HCT116 (cell line): ENCODE measurements at regions not wholly inside any gene's neighbourhood (a gene's known extent, or its start where the extent isn't known, plus 50 kb on each side); places are given as distances from the start of the nearest gene placed in this dataset.

Experiments used
- ATAC-seq: fragments of 200-7000 bp; cut with Tn5 transposase; 2 replicates; pipeline ENCODE4 v1.9.1; 2020; ENCODE audit warnings: mild to moderate bottlenecking, moderate library complexity
- BruUV-seq: library from RNA; stranded (reverse); fragments of 400-500 nt; replicated peaks from 2 replicates; lab custom pipeline; 2021; lab: Mats Ljungman, UMichigan
- CTCF ChIA-PET: fragments of 300-600 bp; sonication (Branson Sonifier 250); formaldehyde crosslinking; loops from one replicate; lab custom pipeline; 2021; ENCODE audit warnings: antibody characterized with exemption; lab: Charles Lee
- POLR2A ChIA-PET: fragments of 300-600, 350-600 bp; sonication (Branson Sonifier 250); formaldehyde crosslinking; loops from one replicate; lab custom pipeline; 2021; ENCODE audit warnings: antibody characterized with exemption; lab: Charles Lee
- RAD21 ChIA-PET, 2 experiments: fragments of 300-600 bp; sonication (Branson Sonifier 250); formaldehyde crosslinking; loops; one replicate each; lab custom pipeline; 2023; ENCODE audit warnings: low total read pairs in 2 of 2; ENCODE audit not compliant: uncharacterized antibody in 2 of 2, unreplicated experiment in 2 of 2, low non-redundant PET in 1 of 2; lab: Charles Lee
- DNase-seq: peaks from one replicate; pipeline ENCODE4 v3.0.0-alpha.2; 2010; ENCODE audit warnings: low read depth, low spot score
- H2AFZ ChIP-seq: fragments of 200-600 bp; shearing (Covaris generic), sonication (generic); 2 replicates; pipeline ENCODE4 v1.6.1; 2017; ENCODE audit warnings: low read depth, mixed run types, mixed read lengths, antibody characterized with exemption, low read length; ENCODE audit not compliant: poor library complexity, severe bottlenecking
- H3K27ac ChIP-seq: 2 replicates; pipeline ENCODE4 v1.5.1; 2012; ENCODE audit warnings: low read depth, low read length
- H3K27me3 ChIP-seq: fragments of 200-600 bp; sonication (generic); 2 replicates; pipeline ENCODE4 v1.6.1; 2016; ENCODE audit warnings: mixed run types, low read length, mixed read lengths; ENCODE audit not compliant: insufficient read depth
- H3K36me3 ChIP-seq, 2 experiments: fragments of 200-500 bp in 1 of 2; fragments of 200-600 bp in 1 of 2; sonication (Bioruptor generic) in 1 of 2; sonication (generic) in 1 of 2; 2 replicates each; pipeline versions ENCODE4 v1.5.1 to v1.6.1; 2014 to 2016; ENCODE audit warnings: low read length in 2 of 2, inconsistent platforms in 1 of 2, mixed read lengths in 1 of 2, mixed run types in 1 of 2; ENCODE audit not compliant: insufficient read depth in 2 of 2, control insufficient read depth in 1 of 2
- H3K4me1 ChIP-seq, 2 experiments: fragments of 200-600 bp in 1 of 2; sonication (generic) in 1 of 2; 2 replicates each; pipeline versions ENCODE4 v1.5.1 to v1.6.1; 2012 to 2017; ENCODE audit warnings: low read length in 2 of 2, inconsistent platforms in 1 of 2, mild to moderate bottlenecking in 1 of 2, mixed read lengths in 1 of 2, mixed run types in 1 of 2, moderate library complexity in 1 of 2; ENCODE audit not compliant: insufficient read depth in 2 of 2, control insufficient read depth in 1 of 2
- H3K4me2 ChIP-seq: fragments of 200-600 bp; sonication (generic); 2 replicates; pipeline ENCODE4 v1.6.1; 2017; ENCODE audit warnings: mixed run types, low read length, mixed read lengths
- H3K4me3 ChIP-seq, 2 experiments: fragments of 200-600 bp in 1 of 2; sonication (generic) in 1 of 2; replicated peaks in 1 of 2; 2 replicates each; pipeline ENCODE4 v1.5.1; 2011 to 2016; ENCODE audit warnings: low read length in 2 of 2, control low read depth in 1 of 2, low read depth in 1 of 2, mild to moderate bottlenecking in 1 of 2, mixed read lengths in 1 of 2, mixed run types in 1 of 2
- H3K79me2 ChIP-seq: fragments of 200-600 bp; sonication (generic); 2 replicates; pipeline ENCODE4 v1.6.1; 2017; ENCODE audit warnings: mild to moderate bottlenecking, mixed run types, low read length, moderate library complexity, mixed read lengths; ENCODE audit not compliant: insufficient read depth
- H3K9ac ChIP-seq: fragments of 200-600 bp; sonication (generic); 2 replicates; pipeline ENCODE4 v1.6.1; 2016; ENCODE audit warnings: low read length, mixed read lengths
- H3K9me2 ChIP-seq: fragments of 200-600 bp; sonication (generic), shearing (Covaris generic); 2 replicates; pipeline ENCODE4 v1.6.1; 2017; ENCODE audit warnings: mixed run types, mild to moderate bottlenecking, moderate library complexity; ENCODE audit not compliant: insufficient read depth
- H3K9me3 ChIP-seq, 2 experiments: fragments of 200-500 bp in 1 of 2; fragments of 200-600 bp in 1 of 2; sonication (Bioruptor generic) in 1 of 2; sonication (generic) in 1 of 2; 2 replicates each; pipeline ENCODE4 v1.6.1; 2014 to 2017; ENCODE audit warnings: low read length in 2 of 2, mixed read lengths in 2 of 2, inconsistent platforms in 1 of 2, low read depth in 1 of 2, mild to moderate bottlenecking in 1 of 2, mixed run types in 1 of 2, moderate library complexity in 1 of 2; ENCODE audit not compliant: control insufficient read depth in 1 of 2, insufficient read depth in 1 of 2
- H4K20me1 ChIP-seq: fragments of 200-600 bp; sonication (generic), shearing (Covaris generic); 2 replicates; pipeline ENCODE4 v1.6.1; 2017; ENCODE audit warnings: mixed run types, mild to moderate bottlenecking, moderate library complexity; ENCODE audit not compliant: insufficient read depth
- CTCF ChIP-seq, 3 experiments: fragments of 200-600 bp in 1 of 3; sonication (generic) in 1 of 3; IDR thresholded peaks in 2 of 3; conservative IDR thresholded peaks in 1 of 3; 2 replicates each; pipeline ENCODE4 v1.5.1; 2012 to 2017; ENCODE audit warnings: low read depth in 2 of 3, low read length in 2 of 3, antibody characterized with exemption in 1 of 3, borderline replicate concordance in 1 of 3, control low read depth in 1 of 3, mild to moderate bottlenecking in 1 of 3, mixed read lengths in 1 of 3, mixed run types in 1 of 3, moderate library complexity in 1 of 3; ENCODE audit not compliant: insufficient read depth in 1 of 3
- EZH2 ChIP-seq: fragments of 200-600 bp; sonication (generic); IDR thresholded peaks from 2 replicates; pipeline ENCODE4 v1.6.1; 2017; ENCODE audit warnings: antibody characterized with exemption, mixed run types
- MAX ChIP-seq: IDR thresholded peaks from 2 replicates; pipeline ENCODE4 v1.6.1; 2012
- RAD21 ChIP-seq: IDR thresholded peaks from 2 replicates; pipeline ENCODE4 v1.6.1; 2012; ENCODE audit warnings: low read depth, mild to moderate bottlenecking
- SIN3A ChIP-seq: IDR thresholded peaks from 2 replicates; pipeline ENCODE4 v1.6.1; 2012; ENCODE audit warnings: low read depth
- SP1 ChIP-seq: IDR thresholded peaks from 2 replicates; pipeline ENCODE4 v1.6.1; 2012; ENCODE audit warnings: low read depth
- SRF ChIP-seq: IDR thresholded peaks from 2 replicates; pipeline ENCODE4 v1.6.1; 2012; ENCODE audit warnings: low read depth
- YY1 ChIP-seq: IDR thresholded peaks from 2 replicates; pipeline ENCODE4 v1.6.1; 2011; ENCODE audit warnings: low read length, low read depth, moderate library complexity, mild to moderate bottlenecking; ENCODE audit not compliant: insufficient replicate concordance; ENCODE audit errors: extremely low read depth
- ZBTB33 ChIP-seq: IDR thresholded peaks from 2 replicates; pipeline ENCODE4 v1.6.1; 2011; ENCODE audit warnings: mild to moderate bottlenecking, low read length, moderate library complexity; ENCODE audit not compliant: insufficient replicate concordance; ENCODE audit errors: extremely low read depth
- ZFX ChIP-seq: fragments of 450-650 bp; IDR thresholded peaks from 2 replicates; pipeline ENCODE4 v1.6.1; 2017
- intact Hi-C: fragments of 100-400 bp; cut with micrococcal nuclease; formaldehyde crosslinking; loops from 2 replicates; pipeline ENCODE4 v1.10.0; 2022

- Histone ChIP-seq H3K4me3 (no peak overlapping the region), H3K4me2 (no peak overlapping the region), H3K27me3 (no peaks in the 10 kb centered on the region; the same call in 1 of the 2 replicates), H3K79me2 (no peaks in the 10 kb centered on the region), H3K4me1 (no peaks in the 10 kb centered on the region), H3K36me3 (no peaks in the 10 kb centered on the region), H3K9ac (no peak overlapping the region), H4K20me1 (no peaks in the 10 kb centered on the region), H3K27ac (no peak overlapping the region), H3K9me3 (no peaks in the 10 kb centered on the region), H2AFZ (no peak overlapping the region), H3K9me2 (no peaks in the 10 kb centered on the region)
- DNase-seq: no peak
- TF ChIP-seq ZFX (no peak), ZBTB33 (no peak), YY1 (no peak), RAD21 (no peak), SP1 (no peak), SIN3A (no peak), EZH2 (no peak), MAX (no peak), SRF (no peak), CTCF (IDR thresholded peaks at IDR 0.05 in 2 of 3, conservative IDR thresholded peaks at IDR 0.05 in 1 of 3; ENCODE audit: borderline replicate concordance in 1 of 3, insufficient read depth in 1 of 3, low read depth in 2 of 3, low read length in 2 of 3) (no peak)
- ATAC-seq: no peak
- BruUV-seq: no TSS peak
- ChIA-PET RAD21 (no interaction called here), CTCF (no interaction called here), POLR2A (interaction anchor here (0.7 kb wide), 1 partner anchor 23 kb away, joined by 5 read pairs; no protein-coding TSS in a partner anchor)
- intact Hi-C loops: no loop called here
Measured at GRCh38 chr1:208868554-208868953, 624.4 kb upstream of the PLXNA2 start.
